VCaP (cell line): ENCODE measurements at regions not wholly inside any gene's neighbourhood (a gene's known extent, or its start where the extent isn't known, plus 50 kb on each side); places are given as distances from the start of the nearest gene placed in this dataset.
"Not testable (repeated sequence)": the region's sequence is repeated elsewhere in the genome, so short reads cannot be mapped to it uniquely, and the experiment has no call there.

Experiments used
- H3K27ac ChIP-seq: fragments of 450-650 bp; 2 replicates; pipeline ENCODE4 v1.5.1; 2017
- CTCF ChIP-seq: fragments of 450-650 bp; conservative IDR thresholded peaks from 2 replicates; pipeline ENCODE4 v1.5.1; 2017; ENCODE audit warnings: mild to moderate bottlenecking, moderate library complexity

- H3K27ac ChIP-seq = not testable (repeated sequence)
Measured at GRCh38 chr2:131830242-131830945, 302.7 kb downstream of the CCDC74A start.

GRCh38 chr2:131830946-131831310 lies 303.2 kb downstream of the CCDC74A start:
- not testable (repeated sequence) for H3K27ac ChIP-seq

GRCh38 chr2:131831450-131832208 lies 303.9 kb downstream of the CCDC74A start:
- H3K27ac ChIP-seq = not testable (repeated sequence)

- not testable (repeated sequence) for H3K27ac ChIP-seq
Measured at GRCh38 chr2:131832209-131832780, 304.6 kb downstream of the CCDC74A start.

GRCh38 chr2:131832917-131833316 lies 305.2 kb downstream of the CCDC74A start:
- not testable (repeated sequence) for H3K27ac ChIP-seq

- not testable (repeated sequence) for H3K27ac ChIP-seq
Measured at GRCh38 chr2:131833367-131834202, 305.9 kb downstream of the CCDC74A start.

GRCh38 chr2:131834203-131835020 lies 306.7 kb downstream of the CCDC74A start:
- H3K27ac ChIP-seq = not testable (repeated sequence)

GRCh38 chr2:131835022-131835421 lies 307.3 kb downstream of the CCDC74A start:
- H3K27ac ChIP-seq = not testable (repeated sequence)

GRCh38 chr2:131835621-131836091 lies 308.0 kb downstream of the CCDC74A start:
- TF ChIP-seq CTCF = no peak
- no peak overlapping the region for H3K27ac ChIP-seq

GRCh38 chr2:131836116-131836515 lies 308.4 kb downstream of the CCDC74A start:
- H3K27ac ChIP-seq = not testable (repeated sequence)

GRCh38 chr2:131844044-131844443 lies 316.4 kb downstream of the CCDC74A start:
- H3K27ac ChIP-seq = not testable (repeated sequence)

GRCh38 chr2:131856202-131856601 lies 305.6 kb downstream of the ANKRD30BL start:
- H3K27ac ChIP-seq = not testable (repeated sequence)

GRCh38 chr2:131858197-131858596 lies 303.6 kb downstream of the ANKRD30BL start:
- peak; percentile 70 for TF ChIP-seq CTCF
- H3K27ac ChIP-seq = not testable (repeated sequence)
